ENCODE measurements at regions not wholly inside any gene's neighbourhood (a gene's known extent, or its start where the extent isn't known, plus 50 kb on each side); places are given as distances from the start of the nearest gene placed in this dataset.

DNA sequence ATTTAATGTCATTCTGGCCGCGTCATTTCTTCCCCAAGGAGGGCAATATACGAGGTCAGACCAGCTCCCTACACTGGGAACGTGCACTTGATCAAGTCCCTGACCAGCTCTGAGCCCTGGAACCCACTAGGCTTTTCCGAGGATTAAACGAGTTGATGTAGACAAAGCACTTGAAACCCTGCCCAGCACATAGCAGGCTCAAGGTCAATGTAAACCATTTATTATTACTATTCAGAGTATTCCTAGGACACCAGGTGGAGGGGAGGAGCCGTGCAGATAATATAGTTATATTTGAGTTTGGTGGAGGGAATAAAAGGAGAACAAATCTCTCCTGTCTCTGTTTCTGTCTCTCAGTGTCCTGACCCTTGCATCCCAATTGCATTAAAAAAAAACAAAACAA, 174.1 kb upstream of the IGSF21 start:
- DNase-seq: no peak

DNA sequence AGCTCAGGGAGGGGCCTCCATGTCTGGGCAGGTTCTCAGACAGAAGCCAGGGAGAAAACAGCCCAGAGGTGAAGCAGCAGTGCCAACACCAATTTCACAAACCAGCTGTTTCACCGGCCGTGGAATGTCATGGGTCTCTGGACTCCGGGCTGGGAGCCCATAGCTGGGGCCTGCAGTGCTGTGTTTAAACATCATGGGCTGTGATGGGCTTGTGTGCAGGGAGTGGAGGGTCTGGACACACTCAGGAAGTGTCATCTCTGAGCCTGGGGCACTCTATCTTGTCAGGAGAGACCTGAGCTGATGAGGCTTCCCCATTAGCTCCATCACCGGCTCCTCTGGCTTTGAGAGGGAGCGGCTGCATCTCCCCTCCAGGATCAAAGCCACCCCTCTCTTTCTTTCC, 173.6 kb upstream of the IGSF21 start:
- no peak for DNase-seq

DNA sequence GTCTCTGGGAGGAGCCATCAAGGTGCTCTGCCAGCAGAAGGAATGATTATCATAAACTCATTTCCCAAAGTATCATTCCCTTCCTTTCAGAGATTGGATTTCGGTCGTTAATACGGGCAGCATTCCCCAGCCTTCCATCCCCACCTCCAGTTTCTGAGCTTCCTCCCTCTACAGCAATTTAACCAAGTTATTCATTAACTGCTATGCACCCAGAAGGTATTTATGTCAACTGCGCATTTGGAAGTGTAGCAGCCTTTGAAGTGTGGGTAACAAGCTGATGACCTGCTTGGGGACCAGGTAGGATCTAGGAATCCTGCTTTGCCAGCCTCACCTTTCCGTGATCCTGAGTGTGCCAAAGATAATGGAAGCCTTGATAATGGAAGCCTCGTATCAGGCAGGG, 172.4 kb upstream of the IGSF21 start:
- no peak for DNase-seq

DNA sequence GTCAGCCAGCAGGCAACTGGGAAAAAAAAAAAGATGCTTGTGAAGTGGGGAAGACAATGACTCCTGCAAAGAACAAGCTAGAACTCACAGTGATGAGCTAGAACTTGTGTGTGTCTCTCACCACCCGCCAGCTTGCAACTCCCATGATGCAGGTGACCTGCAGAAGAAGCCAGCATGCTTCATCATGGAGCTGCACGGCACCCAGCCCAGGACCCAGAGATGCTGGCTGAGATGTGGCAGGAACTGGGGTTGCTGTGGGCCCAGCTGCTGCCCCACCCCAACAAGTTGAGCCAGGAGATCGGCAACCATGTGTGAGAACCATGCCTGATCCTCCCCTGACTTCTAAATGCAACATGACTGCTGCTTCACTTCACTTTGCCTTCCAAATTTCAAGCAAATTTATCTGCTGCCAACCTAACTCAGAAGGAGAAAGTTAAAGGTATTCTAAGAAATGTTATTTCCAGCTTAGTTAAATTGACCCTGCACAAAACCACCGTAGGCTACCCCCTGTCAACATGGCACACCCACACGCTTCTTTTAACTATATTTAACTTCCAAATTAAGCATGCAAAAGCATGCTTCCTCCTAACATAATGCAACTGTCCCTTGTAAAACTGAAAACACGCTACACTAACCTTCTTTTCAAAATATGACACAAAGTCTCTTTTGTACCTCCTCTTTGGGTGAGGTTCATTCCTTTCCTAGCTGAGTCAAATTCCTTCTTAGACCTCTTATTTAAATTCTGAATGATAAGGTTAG, 166.0 kb upstream of the IGSF21 start:
- no peak for DNase-seq

DNA sequence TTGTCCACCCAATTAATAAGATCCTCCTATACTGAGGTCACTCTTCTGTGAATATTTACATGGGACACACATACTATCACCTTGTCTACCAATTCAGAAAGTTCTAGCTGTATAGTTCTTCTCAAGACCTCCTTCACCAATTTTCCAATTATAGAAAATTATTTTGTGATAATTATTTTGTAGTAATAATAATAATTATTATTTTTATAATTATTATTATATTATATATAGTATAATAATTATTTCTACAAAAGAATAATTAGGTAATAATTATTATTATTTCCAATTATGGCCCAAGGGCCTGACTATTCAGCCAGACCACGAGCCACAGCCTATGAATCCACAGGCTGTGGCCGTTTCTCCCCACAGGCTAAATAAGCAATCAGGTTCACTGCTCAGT, 164.1 kb upstream of the IGSF21 start:
- no peak for DNase-seq

DNA sequence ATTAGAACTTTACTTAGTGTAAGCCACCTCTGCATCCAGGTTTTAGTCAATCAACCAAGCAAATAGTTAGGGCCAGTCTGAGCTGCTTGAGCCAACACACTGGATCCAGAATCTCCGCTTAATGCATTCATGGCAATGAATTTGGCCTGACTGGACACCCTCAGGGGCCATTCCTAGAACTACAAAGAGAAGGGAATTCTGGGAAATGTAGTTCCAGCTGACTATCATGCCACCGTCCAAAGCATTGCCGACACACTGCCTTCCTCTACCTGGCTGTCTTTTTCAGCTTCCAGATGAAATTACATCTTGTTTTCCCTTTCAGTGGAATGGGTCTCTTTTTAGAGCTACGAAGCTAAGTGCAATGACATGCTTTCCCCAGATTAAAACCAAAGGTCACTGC, 163.0 kb upstream of the IGSF21 start:
- DNase-seq: no peak

DNA sequence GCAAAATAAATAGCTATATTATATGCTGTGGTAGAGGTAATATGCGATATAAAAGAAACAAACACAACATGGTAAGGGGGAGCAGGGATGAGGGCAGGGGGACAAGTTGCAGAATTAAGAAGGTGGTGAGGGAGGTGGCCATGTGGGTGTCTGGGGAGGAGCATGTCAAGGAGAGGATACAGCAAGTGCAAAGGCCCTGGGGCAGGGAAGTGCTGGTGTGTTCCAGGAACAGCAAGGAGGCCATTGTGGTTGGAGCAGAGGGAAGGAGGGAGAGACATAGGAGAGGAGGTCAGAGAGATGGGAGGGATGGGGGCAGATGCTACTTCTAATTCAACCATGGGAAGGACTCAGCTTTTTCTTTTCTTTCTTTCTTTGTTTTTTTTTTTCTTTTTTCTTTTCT, 161.2 kb upstream of the IGSF21 start:
- DNase-seq: no peak

DNA sequence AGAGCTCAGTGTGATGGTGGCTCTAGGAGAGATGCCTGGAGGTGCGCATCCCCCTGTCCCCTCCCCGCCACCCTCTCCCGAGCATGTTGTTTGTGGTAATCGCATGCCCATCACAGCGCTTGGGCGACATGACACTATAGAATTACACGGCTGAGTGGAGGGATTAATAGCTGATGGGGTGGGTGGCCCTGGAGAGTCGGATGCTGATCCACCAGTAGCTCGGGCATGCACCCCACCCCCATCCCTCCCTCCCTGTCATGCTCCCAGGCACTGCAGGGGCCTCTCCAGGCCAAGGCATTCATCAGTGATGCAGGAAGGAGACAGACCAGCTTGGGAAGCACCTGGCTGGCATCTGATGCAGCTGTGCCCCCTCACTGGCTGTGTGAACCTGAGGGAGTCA, 159.0 kb upstream of the IGSF21 start:
- no peak for DNase-seq

DNA sequence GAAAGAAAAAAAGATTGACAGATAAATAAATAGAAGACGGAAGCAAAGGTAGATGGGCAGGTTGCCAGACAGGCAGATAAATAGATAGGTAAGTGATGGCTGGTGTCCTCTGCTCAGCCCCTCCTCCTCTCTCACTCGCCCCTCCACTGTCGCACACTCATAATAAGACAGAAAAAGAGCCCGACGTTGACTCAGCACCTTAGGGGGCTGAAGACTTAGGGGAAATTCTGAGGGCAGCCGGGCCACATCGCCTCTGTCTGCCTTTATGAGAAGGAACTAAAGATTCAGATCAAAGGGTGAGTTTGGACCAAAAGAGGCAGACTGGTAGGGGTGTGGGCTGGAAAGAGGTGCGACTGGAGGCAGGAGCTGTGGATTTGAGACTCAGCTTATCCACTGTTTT, 158.1 kb upstream of the IGSF21 start:
- DNase-seq: no peak

DNA sequence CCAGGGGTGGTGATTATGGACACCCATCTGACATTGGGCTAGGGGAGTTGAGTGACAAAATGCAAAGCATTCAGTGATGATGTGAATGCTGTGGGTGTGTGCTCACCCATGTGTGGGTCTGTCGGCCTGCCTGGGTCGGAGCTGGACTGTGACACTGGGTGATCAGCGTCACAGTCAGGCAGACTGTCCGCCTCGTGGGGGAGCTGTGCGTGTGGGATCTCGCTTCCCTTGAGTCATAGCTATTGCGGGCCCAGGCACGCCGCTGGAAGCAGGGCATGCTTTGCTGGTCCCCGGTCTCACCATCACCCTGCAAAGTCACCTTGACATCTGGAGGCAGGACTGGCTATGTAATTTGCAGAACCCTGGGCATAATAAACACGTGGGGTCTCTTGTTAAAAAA, 156.9 kb upstream of the IGSF21 start:
- DNase-seq: no peak

DNA sequence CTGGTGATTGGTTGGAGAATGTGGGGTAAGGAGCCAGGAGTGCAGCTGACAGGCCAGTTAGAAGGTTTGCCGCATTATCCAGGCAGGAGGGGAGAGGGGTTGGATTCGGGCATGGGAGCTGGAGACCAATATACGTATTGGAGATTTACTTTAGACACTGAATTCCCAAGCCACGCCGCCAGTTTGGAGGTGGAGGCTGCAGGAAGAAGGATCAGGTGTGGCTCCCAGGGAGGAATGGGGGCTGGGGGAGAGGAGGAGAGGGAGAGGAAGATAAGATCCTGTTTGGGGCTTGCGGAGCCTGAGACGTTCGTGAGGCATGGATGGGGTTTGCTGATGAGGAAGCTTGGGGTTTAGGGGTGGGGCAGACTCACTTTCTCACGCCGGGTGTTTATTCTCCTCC, 155.1 kb upstream of the IGSF21 start:
- DNase-seq: no peak

DNA sequence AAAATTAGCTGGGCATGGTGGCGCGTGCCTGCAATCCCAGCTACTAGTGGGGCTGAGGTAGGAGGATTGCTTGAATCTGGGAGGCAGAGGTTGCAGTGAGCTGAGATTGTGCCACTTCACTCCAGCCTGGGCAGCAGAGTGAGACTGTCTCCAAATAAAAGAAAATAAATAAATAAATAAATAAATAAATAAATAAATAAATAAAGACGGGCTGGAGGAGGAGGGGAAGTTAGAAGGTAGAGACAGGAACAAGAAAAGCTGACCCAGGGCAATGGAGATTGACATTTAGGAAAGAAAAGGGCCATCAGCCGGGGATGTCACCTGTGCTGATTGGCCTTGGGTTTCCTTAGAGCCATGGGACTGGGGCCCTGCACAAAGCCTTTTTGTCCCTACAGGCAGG, 153.7 kb upstream of the IGSF21 start:
- no peak for DNase-seq

DNA sequence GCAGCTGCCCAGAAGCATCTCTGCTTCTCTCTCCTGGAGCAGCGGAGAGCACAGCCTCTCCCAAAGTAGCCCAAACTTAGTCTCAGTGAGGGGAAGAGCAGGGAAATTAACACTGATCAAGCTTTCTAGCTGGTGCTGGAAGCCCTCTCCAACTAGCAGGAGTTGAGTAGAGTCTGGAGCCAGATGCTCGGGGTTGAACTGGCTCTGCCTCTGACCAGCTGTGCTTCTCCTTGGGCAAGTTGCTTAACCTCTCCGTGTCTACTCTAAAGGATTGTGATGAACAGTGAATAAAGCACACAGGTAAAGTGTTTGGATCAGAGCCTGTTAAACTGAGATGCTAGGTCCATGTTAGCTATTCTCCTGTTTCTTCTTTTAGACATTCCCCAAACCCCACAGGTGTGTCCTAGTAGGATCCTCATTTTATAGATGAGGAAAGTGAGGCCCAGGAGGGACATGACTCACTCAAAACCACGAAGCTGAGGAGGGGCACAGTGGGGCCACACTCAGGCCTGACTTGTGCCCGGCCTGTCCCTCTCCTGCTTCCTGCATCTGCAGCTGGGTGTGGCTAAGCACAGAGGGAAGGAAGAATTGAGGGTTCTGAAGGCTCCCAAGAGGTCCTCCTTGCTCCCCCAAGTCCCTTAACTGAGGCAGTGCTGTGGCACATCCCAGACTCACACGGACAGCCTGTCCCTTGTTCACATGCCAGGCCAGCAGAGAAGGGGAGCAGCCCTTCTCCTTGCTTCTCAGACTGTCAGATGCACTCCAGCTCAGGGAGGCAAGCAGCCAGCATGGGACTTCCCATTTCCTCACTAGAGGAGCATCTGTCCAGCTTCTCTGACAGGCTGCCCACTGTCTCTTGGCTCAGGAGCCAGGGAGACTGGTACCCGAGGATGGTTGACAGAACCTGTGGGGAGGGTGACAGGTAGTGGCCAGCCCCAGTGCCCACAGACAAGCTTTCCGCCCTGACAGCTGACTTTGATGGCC, 152.0 kb upstream of the IGSF21 start:
- no peak for DNase-seq

DNA sequence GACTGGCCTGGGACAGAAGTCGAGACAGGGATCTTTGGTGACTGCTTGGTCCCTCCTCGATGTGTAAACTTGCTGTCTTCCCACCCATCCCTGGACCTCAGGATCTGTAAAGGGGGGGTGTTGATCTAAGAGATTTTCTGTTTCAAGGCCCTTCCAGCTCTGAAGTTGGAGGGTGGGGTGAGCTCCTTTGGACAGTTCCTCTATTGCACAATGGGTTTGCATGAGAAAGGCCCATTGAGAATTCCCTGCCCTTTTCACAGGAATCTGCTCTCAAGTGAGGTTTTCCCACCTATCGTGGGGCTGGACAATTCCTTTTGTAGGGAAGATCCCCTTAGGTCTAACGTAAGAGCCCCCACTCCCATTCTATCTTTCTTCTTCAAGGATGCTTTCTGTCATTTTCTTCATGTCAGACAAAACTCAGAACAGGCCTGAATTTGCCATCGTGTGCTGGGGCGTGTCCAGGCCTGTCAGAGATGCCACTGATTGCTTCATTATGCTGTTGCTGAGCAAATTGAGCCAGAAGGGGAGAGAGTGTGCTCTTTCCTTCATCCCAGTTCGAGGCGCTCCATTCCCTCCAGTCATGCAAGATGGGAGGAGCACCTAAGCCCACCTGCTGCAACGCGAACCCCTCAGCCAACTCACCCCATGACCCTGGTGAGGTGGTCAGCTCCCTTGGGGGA, 149.9 kb upstream of the IGSF21 start:
- no peak for DNase-seq

DNA sequence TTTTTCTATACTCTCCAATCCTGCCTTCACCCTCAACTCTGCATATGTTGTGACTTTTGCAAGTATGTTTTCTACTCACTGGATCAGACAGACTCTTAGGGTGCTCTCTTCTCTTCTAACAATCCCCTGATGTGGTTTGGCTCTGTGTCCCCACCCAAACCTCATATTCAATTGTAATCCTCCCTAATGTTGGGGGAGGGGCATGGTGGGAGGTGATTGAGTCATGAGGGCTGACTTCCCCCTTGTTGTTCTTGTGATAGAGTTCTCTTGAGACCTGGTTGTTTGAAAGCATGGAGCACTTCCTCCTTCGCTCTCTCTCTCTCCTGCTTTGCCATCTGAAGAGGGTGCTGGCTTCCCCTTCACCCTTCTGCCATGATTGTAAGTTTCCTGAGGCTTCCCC, 148.9 kb upstream of the IGSF21 start:
- DNase-seq: no peak

DNA sequence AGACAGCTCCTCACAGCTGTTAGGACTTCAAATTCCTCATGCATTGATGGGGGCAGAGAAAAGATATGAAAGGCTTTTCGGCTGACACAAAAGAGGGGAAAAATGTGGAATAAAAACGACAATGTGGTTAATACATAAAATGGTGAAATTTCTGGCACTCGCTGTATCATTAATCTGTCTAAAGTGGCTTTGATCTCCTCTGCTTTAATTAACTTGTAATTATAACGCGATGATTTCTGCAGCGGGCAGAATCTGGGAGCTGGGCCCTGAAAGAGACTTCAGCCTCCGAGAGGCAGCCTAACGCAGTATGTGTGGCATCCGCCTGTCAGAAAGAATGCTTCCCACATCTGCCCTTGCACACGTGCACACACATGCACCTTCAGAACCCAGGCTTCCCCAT, 144.1 kb upstream of the IGSF21 start:
- no peak for DNase-seq

DNA sequence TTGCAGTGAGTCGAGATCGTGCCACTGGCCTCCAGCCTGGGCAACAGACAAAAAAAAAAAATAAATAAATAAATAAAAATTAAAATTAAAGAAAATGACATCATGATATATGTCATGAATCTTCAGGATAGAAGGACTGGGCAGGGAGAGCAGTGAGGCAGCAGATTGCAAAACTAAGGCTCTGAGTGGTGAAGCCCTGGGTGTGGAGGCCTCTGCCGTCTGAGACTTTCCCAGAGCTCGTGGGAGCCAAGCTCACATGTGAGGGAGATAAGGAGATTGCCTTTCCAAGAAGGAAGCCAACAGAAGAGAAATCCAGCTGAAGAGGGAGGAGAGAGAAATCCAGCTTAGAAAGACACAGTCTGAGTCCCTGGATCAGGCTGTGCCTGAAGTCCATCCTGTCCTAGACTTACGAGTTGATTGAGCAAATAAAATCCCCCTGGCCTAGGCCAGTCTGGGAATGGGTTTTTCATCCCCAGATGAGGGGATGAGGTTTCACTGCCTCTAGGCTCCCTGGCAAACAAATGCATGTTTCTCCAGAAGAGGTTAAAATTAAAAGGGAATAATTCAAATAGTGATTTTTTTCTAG, 142.0 kb upstream of the IGSF21 start:
- DNase-seq: no peak

DNA sequence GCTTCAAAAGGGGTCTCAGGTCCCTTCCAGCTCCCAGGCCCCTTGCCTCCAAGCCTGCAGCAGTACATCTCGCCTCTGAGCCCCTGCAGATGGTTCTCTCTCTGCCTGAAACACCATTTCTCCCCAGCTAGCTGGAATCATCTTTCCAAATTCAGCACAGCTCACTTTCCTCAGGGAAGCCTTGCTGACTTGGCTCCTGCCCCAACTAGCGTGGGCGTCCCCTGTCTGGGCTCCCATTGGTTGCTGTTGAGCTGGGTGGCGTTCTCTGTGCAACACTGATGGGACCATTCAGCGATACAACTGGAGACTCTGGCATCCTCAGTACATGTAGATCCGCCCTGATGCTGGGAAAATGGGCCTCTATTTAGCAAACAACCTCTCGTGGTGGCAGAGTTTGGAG, 141.3 kb upstream of the IGSF21 start:
- no peak for DNase-seq

DNA sequence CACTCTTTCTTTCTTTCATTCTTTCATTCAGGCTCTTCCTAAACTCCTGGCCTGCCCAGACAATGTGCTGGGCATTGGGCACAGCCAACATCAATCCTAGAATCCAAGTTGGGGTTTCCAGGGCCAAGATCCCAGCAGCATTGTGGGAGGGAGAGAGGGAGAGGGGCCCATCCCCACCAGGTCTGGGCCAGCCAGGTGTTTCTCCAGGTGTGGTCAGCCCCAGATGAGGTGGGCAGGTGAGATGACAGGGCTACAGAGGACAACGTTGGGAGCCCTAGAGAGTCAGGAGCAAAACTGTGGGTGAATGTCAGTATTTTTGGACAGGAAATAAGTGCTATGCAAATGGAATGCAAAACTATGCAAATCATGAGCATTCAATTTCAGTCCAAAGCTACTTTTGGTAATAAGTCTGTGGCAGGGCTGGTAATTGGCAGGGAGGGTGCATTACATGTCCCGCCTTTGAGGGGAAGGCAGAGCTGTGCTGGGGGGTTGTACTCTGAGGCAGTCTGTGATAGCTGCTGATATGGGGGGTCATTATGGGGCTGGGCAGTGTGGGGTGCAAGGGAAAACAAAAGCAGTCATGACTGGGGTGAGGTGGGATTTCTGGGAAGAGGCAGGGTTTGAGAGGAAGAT, 139.9 kb upstream of the IGSF21 start:
- no peak for DNase-seq

DNA sequence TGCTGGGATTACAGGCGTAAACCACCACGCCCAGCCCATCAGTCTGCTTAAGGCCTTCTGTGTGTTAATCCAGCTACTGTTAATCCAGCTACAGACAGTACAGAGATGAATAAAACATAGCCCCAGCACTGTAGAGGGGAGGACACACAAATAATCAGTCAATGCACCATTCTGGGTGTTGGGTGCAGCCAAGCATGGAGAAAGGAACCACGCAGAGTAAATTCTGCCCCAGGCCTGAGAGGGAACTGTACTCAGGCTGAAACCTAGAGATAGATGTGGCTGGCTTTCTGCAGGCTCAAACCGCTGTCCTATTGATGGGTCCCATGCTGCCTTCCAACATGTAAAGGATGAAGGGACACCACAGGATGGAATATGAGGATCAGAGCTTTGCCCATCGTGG, 136.8 kb upstream of the IGSF21 start:
- no peak for DNase-seq

DNA sequence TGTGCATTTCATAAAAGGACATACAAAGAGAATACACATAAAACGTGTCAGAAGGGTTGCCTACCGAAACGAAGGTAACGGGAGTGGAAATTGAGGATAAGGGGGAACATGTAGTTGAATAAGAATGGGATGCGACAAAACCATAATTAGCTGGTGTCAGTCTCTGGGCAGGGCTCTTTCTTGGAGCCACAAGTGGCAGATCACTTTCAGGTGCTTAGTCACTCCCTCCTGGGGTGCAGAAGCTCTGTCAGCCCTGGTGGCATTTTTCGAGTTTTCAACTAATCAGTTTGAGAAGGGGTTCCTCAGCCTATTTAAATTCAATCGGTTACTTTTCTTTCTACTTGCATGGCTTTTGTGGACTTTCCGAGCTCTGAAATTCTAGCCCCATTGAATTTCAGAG, 133.9 kb upstream of the IGSF21 start:
- no peak for DNase-seq

DNA sequence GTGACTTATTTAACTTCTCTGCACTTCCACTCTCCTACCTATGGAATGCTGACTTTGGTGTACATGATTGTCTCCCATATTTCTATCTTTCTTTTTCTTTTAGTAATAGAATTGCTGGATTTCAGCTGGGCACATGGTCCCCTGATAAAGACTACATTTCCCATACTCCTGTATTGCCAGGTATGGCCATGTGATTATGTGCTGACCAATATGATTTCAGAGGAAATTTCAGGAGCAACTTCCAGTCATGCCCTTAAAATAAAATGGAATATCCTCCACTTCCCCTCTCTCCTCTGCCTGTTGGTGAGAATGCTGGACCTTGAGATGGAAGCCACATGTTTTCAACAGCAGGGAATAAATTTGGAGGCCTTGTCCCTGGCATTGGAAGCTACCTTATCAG, 130.7 kb upstream of the IGSF21 start:
- no peak for DNase-seq

DNA sequence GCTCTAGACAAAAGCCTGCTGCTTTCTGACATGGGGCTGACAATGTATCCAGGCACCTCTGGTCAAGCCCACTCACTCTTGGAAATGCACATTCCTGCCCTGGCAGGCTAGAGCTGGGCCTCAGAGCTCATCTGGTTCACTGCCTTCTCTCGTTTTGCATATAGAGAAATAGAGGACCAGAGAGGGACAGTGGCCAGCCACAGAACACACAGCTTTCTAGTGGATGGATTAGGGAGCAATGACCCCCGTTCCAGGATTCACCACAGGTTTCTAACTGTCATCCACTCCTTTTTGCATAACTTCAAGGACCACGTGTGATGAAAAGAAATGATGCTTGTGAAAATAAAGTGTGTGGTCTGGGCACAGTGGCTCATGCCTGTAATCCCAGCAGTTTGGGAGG, 129.6 kb upstream of the IGSF21 start:
- DNase-seq: no peak

Data from activated effector memory CD4-positive, alpha-beta T cell treated with anti-CD3 and anti-CD28 coated beads, Interleukin-2, amount 50 U/mL, for 16 hours (primary cell).